HuH-7 (cell line): ENCODE measurements at regions not wholly inside any gene's neighbourhood (a gene's known extent, or its start where the extent isn't known, plus 50 kb on each side); places are given as distances from the start of the nearest gene placed in this dataset.

ENCODE experiments used
- DNase-seq: peaks from one replicate; pipeline ENCODE4 v3.0.0; 2011; ENCODE audit warnings: low spot score

GRCh38 chr1:55582084-55582483 lies 366.9 kb upstream of the USP24 start:
- no peak for DNase-seq

- no peak for DNase-seq
Measured at GRCh38 chr1:55580845-55581332, 365.7 kb upstream of the USP24 start.

- no peak for DNase-seq
Measured at GRCh38 chr1:55579332-55580001, 364.3 kb upstream of the USP24 start.

GRCh38 chr1:55578646-55579045 lies 363.5 kb upstream of the USP24 start:
- no peak for DNase-seq

GRCh38 chr1:55575571-55576279 lies 360.6 kb upstream of the USP24 start:
- DNase-seq = no peak

- no peak for DNase-seq
Measured at GRCh38 chr1:55574691-55575225, 359.6 kb upstream of the USP24 start.

- DNase-seq = no peak
Measured at GRCh38 chr1:55572878-55573734, 357.9 kb upstream of the USP24 start.

- DNase-seq = no peak
Measured at GRCh38 chr1:55571767-55572166, 356.6 kb upstream of the USP24 start.

GRCh38 chr1:55569417-55569816 lies 354.3 kb upstream of the USP24 start:
- DNase-seq = no peak

- DNase-seq = no peak
Measured at GRCh38 chr1:55568732-55569131, 353.6 kb upstream of the USP24 start.

- no peak for DNase-seq
Measured at GRCh38 chr1:55560266-55560665, 345.1 kb upstream of the USP24 start.

GRCh38 chr1:55559842-55560241 lies 344.7 kb upstream of the USP24 start:
- DNase-seq = no peak

- no peak for DNase-seq
Measured at GRCh38 chr1:55559161-55559611, 344.0 kb upstream of the USP24 start.

GRCh38 chr1:55558515-55558914 lies 343.4 kb upstream of the USP24 start:
- DNase-seq = no peak

- no peak for DNase-seq
Measured at GRCh38 chr1:55555956-55556725, 341.0 kb upstream of the USP24 start.

- no peak for DNase-seq
Measured at GRCh38 chr1:55554611-55555010, 339.4 kb upstream of the USP24 start.

GRCh38 chr1:55552636-55553035 lies 337.5 kb upstream of the USP24 start:
- no peak for DNase-seq

GRCh38 chr1:55547405-55547804 lies 332.2 kb upstream of the USP24 start:
- DNase-seq = no peak

GRCh38 chr1:55546553-55546952 lies 331.4 kb upstream of the USP24 start:
- DNase-seq = no peak

GRCh38 chr1:55544826-55545225 lies 329.7 kb upstream of the USP24 start:
- DNase-seq = no peak

GRCh38 chr1:55542901-55543504 lies 327.8 kb upstream of the USP24 start:
- DNase-seq = no peak
